Cardiac septum (tissue), 1 donor: ENCODE measurements at regions not wholly inside any gene's neighbourhood (a gene's known extent, or its start where the extent isn't known, plus 50 kb on each side); places are given as distances from the start of the nearest gene placed in this dataset.

ENCODE experiments used
- DNase-seq: peaks from one replicate; pipeline ENCODE4 v3.0.0-alpha.2; 2020; ENCODE audit warnings: low spot score
- intact Hi-C: fragments of 100-400 bp; cut with DNase I; formaldehyde crosslinking; loops from one replicate; pipeline ENCODE4 v1.14.0; 2022
- donor health status: DM: no; HTN: no; CAD: no.

GRCh38 chr7:69172357-69173077, 425.8 kb upstream of the AUTS2 start:
- DNase-seq = no peak
- intact Hi-C loops = no loop called here

- intact Hi-C loops = no loop called here
- no peak for DNase-seq
Observed at GRCh38 chr7:69173341-69173740, 424.9 kb upstream of the AUTS2 start.

- DNase-seq = no peak
- intact Hi-C loops = no loop called here
Observed at GRCh38 chr7:69173846-69174245, 424.4 kb upstream of the AUTS2 start.

- intact Hi-C loops = no loop called here
- DNase-seq = no peak
Observed at GRCh38 chr7:69176841-69177240, 421.4 kb upstream of the AUTS2 start.

GRCh38 chr7:69177461-69177861, 420.8 kb upstream of the AUTS2 start:
- intact Hi-C loops = no loop called here
- no peak for DNase-seq

- intact Hi-C loops = no loop called here
- DNase-seq = no peak
Observed at GRCh38 chr7:69177941-69178494, 420.3 kb upstream of the AUTS2 start.

GRCh38 chr7:69180662-69181061, 417.6 kb upstream of the AUTS2 start:
- intact Hi-C loops = no loop called here
- DNase-seq = no peak

GRCh38 chr7:69182596-69183467, 415.4 kb upstream of the AUTS2 start:
- intact Hi-C loops = no loop called here

DNA sequence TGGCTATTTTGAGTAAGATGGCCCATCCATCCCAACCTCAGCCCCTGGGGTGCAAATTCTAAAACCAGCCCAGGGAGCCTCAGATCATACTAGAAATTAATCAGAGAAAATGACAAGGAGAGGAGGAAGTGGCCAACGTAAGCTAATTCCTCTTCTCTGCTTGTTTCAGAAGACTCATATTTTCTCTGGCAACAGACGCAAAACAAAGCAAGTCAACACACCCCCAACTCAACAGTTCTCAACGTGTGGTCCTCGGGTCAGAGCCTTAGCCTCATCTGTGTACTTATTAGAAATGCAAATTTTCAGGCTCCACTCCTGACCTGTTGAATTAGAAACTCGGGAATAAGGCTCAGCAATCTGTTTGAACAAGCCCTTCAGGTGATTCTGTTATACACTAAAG, 413.9 kb upstream of the AUTS2 start:
- intact Hi-C loops = no loop called here

More at GRCh38 chr7:69182596-69183467, 415.4 kb upstream of the AUTS2 start:
- DNase-seq = no peak

DNA sequence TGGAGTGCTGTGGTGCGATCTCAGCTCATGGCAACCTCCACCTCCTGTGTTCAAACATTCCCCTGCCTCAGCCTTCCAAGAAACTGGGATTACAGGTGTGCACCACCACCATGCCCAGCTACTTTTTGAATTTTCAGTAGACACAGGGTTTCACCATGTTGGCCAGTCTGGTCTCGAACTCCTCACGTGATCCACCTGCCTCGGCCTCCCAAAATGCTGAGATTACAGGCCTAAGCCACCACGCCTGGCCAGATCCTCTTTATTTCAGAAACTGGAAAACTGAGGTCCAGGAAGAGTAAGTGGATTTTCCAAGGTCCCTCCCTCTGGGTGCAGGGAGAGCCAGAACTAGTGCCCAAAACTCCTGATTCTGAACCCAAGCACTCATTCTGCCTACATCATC, 413.1 kb upstream of the AUTS2 start:
- intact Hi-C loops = no loop called here
- no peak for DNase-seq

More for the DNA sequence above, 413.9 kb upstream of the AUTS2 start:
- no peak for DNase-seq

GRCh38 chr7:69186974-69187373, 411.3 kb upstream of the AUTS2 start:
- intact Hi-C loops = no loop called here

DNA sequence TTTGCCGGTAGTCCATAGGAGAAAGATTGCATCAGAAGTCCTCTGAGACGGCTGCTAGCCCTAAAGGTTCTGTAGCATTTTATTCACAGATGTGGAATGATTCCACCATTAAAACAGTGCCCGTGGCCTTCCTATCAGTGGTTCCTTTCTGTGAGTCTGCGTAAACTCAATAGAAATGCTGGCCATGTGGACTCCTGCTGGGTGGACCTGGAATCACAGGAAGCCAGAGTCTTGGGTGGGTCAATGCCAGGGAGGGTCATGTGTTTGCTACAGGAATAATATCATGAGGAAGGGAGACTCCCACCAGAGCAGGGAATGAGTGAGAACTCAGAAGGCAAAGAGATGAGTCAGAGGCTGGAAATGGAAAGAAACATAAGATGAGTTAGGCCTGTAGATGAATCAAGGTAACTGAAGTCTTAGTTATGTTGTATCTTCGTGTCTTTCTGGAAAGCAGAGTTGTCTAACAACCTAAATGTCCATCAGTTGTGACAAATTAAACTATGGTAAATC, 410.4 kb upstream of the AUTS2 start:
- intact Hi-C loops = no loop called here
- DNase-seq = no peak

More at GRCh38 chr7:69186974-69187373, 411.3 kb upstream of the AUTS2 start:
- DNase-seq = no peak

- intact Hi-C loops = no loop called here
- no peak for DNase-seq
Observed at GRCh38 chr7:69189406-69189805, 408.9 kb upstream of the AUTS2 start.

DNA sequence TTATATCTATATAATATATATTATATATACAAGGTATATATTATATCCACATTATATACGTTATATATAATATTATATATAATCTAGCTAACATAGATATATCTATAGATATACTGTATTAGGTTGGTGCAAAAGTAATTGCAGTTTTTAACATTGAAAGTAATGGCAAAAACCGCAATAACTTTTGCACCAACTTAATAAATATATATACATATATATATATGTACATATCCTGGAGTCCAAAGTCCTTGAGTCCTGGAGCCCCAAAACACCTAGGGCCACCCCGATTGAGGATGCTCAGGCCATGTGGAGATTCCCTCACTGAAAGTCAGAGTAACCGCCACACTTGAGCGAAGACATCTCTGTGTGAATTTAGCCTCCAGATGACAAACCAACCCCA, 408.2 kb upstream of the AUTS2 start:
- no peak for DNase-seq
- intact Hi-C loops = no loop called here

DNA sequence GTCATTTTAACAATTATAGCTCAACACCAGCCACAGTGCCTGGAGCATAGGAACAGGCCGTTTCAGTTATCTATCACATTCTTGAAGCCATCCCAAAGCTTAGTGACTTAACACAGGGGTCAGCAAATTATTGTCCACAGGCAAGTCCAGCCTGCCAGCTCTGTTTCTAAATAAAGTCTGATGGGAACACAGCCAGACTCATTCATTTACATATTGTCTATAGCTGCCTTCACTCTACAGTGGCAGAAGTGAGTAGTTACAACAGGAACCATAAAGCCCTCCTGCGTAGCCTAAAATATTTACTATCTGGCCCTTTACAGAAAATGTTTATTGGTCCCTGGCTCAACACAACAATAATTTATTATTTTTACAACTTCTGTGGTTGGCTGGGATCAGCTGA, 407.5 kb upstream of the AUTS2 start:
- no peak for DNase-seq
- intact Hi-C loops = no loop called here

DNA sequence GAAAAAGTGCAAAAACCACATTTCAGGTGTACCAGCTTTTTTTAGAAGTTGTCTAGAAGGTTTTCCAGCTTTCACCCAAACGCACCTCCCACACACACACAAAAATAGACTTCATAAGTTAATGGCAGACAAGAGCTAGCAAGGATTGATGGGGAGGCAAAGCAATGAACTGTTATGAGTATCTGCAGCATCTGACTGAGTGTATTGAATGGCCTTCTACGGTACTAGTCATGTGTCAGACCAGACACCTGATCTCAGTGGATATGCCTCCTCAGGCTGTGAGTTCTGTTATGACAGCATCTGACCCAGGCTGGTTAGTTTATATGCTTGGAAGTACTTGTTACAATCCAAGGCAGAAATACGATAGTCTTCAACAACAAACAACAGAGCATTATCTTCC, 406.1 kb upstream of the AUTS2 start:
- intact Hi-C loops = no loop called here
- DNase-seq = no peak

GRCh38 chr7:69193061-69193460, 405.2 kb upstream of the AUTS2 start:
- intact Hi-C loops = no loop called here
- DNase-seq = no peak

DNA sequence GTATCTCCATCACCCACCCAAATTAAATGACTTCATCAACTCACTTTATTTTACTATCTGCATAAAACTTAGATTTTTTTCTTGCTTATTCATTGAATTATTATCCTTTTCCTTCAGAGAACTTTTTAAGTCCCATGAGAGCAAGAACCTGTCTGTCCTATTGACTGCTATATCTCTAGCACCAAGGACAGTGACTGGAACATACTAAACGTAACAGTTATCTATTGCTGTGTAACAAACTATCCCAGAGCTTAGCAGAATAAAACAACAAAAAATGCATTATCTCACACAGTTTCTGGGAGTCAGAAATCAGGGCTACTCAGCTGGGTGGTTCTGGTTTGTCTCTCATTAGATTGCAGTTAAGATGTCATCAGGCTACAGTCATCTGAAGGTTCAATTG, 401.7 kb upstream of the AUTS2 start:
- DNase-seq = no peak
- intact Hi-C loops = no loop called here

DNA sequence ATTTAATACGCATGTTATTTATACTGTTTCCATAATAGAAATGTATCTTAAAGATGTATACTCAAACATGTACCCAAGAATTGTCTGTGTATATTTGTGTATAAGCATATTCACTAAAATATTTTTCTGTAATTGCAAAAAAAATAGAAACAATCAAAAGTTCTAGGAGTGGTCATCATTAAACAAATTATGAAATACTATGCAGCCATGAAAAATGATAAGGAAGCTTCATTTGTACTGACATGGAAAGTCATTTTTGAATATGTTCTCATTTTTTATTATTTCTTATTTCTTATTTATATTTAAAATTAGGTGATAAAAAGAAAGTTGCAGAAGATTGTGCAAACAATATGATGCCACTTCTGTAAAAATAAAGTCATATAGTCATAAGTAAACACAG, 400.0 kb upstream of the AUTS2 start:
- intact Hi-C loops = no loop called here
- no peak for DNase-seq

DNA sequence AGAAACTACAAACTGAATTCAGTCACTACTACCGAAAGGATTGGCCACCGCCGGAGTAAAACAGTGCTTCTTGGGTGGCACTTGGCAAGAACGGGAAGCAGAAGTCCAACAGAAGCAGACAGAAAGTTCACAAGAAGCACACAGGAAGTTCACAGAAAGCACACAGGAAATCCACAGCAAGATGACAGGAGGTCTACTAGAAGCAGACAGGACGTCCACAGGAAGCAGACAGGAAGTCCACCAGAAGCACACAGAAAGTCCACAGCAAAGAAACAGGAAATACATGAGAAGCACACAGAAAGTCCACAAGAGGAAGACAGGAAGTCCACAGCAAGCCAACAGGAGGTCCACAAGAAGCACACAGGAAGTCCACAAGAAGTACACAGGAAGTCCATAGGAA, 399.2 kb upstream of the AUTS2 start:
- DNase-seq = no peak
- intact Hi-C loops = no loop called here

GRCh38 chr7:69199661-69200060, 398.6 kb upstream of the AUTS2 start:
- intact Hi-C loops = no loop called here
- DNase-seq = no peak
